OCI-LY7 (cell line): ENCODE measurements at regions not wholly inside any gene's neighbourhood (a gene's known extent, or its start where the extent isn't known, plus 50 kb on each side); places are given as distances from the start of the nearest gene placed in this dataset.

ENCODE experiments used
- CTCF ChIP-seq: fragments of 200-600 bp; sonication (generic); conservative IDR thresholded peaks from 2 replicates; pipeline ENCODE4 v1.5.1; 2014; ENCODE audit warnings: mild to moderate bottlenecking, antibody characterized with exemption, low read length, moderate library complexity, mixed read lengths
- EZH2phosphoT487 ChIP-seq: fragments of 200-600 bp; sonication (generic); IDR thresholded peaks from 2 replicates; pipeline ENCODE4 v1.6.1; 2018; ENCODE audit warnings: low read depth, borderline replicate concordance, mild to moderate bottlenecking, mixed run types, antibody characterized with exemption, low read length, moderate library complexity, mixed read lengths

GRCh38 chr10:121104476-121105111, 253.4 kb downstream of the WDR11 start:
- no peak for TF ChIP-seq CTCF
- no peak for TF ChIP-seq EZH2phosphoT487
